GM18907 (cell line): ENCODE measurements at regions not wholly inside any gene's neighbourhood (a gene's known extent, or its start where the extent isn't known, plus 50 kb on each side); places are given as distances from the start of the nearest gene placed in this dataset.
"Not testable (repeated sequence)": the region's sequence is repeated elsewhere in the genome, so short reads cannot be mapped to it uniquely, and the experiment has no call there.

Source experiments
- ATAC-seq: cut with Tn5 transposase; IDR thresholded peaks from one replicate; pipeline ENCODE4 v1.9.1; 2021; ENCODE audit warnings: mild to moderate bottlenecking, moderate library complexity; ENCODE audit not compliant: unreplicated experiment

DNA sequence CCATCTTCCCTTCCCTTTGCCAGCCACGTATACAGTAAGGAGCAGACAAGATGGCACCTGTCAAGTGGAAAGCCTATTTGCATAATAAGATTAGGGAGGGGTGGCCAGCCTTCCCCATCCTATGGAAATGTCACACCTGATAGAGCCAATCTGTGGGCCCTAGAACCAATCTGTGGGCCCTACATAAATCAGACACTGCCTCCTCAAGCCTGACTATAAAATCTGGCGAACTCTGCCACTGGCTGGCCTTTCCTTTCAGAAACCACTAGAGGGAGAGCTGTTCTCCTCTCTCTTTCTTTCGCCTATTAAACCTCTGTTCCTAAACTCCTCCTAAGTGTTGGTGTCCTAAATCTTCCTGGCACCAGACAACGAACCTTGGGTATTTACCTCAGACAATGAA lies 231.5 kb upstream of the KLHL1 start:
- ATAC-seq = no peak

DNA sequence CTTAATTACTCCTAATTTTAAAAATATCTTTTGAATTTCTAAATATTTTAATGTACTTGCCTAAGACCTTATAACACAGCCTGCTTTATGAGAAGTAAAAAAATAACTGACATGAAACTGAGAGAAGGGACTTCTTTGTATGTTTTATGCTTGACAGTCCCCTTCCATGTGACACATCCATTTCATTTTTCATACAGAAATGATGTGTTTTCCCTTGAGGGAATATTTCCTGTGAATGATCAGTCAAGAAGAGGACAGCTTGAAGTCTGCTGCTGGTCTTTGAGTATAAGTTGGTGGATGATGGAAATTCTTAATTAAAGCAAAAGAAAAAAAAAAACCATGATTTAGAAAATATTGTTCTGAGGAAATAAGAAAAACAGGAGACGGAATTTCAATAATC lies 230.4 kb upstream of the KLHL1 start:
- ATAC-seq = no peak

DNA sequence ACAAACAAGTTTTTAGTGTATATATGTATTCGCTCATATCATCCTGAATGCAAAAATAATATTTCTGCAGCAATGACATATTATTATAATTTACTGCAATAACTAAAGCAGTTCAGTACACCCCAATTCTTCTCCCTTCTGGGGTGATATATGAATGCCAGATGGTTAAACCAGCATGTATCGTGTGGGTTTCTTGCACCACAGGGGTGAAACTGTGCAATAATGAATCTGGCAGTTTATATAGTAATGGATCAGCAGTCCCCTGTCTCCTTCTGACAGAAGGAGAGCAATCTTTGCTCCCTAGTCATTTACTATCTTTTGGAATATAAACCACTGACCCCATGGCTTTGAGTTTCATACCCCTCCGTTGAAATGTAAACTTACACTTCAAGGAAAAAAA lies 228.6 kb upstream of the KLHL1 start:
- no peak for ATAC-seq

DNA sequence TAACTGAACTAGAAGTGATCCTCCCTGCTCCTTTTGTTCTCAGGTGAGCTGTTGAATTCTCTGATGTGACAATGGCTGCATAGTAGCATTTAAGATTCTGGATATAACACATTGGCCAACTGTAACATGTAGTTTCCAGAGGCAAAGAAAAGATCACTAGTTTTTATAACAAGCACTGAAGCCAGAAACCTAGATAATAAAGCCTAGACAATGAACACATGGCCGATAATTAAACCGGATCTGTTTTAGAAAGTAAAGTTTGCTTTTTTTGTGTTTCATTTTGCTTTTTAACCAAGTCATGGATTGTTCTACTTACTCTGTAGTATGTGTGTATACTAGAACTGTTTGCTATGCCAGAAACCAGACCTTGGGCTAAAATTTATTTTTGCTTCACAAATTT lies 225.5 kb upstream of the KLHL1 start:
- ATAC-seq = no peak

DNA sequence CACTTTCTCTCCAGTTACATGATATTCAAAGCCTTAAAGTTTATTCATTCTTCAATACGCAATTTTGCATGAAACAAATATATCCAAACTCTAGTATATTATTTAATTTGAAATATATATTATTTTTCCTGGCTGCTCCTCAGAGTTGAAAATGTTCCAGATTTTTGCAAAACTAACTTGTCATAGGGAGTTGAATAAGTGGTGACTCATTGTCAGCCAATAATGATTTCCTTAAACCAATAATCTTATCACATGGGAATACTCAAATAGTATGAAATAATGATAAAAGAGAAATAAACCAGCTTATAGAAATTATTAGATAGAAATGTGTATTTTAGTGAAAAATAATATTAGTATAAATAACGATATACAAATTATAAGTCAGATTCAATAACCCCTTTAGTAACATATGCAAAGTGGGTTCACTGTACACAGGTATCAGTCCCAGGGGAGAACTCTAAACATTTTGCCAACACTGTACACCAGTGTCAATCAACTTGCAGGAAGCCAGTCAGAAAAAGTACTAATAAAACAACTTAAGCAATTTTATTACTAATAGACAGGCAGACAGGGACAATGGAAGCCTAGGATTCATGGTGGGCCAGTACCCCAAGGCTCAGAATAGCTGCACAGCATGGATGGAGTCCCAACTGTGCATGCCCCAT lies 222.6 kb upstream of the KLHL1 start:
- no peak for ATAC-seq

DNA sequence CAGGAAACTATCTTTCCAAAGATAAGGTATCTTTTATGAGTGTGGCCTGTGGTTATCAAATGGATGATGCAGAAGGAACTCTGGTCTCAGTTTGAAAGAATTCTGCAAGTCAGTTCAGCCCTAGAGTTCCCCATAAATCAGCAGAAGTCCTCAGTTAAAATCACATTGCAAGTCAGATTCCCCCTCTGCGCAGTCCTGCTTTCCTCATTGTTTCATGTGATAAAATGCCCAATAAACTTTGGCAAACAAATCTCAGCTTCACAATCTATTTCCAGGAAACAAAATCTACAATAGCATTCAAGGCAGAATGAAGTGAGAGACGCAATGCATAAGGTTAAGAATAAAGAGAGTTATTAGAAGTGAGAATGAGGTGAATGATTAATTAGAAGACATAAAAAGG lies 216.3 kb upstream of the KLHL1 start:
- no peak for ATAC-seq

DNA sequence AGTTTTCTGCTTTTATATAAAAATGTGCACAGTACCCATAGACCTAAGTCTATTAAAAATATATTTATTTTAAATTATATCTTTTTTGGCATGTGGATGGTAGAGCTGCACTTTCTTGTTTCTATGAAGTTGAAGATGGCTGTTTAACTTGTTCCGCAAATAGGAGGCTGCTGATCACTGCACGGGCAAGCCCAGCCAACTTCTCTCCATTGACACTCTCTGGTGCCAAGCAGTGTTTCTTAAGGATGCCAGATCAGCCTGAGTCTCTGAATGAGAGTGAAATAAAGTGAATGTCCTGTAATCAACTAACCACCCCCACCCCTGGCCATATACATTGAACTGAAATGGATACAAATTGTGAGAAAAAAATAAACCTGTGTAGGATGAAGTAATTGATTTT lies 202.9 kb upstream of the KLHL1 start:
- no peak for ATAC-seq

DNA sequence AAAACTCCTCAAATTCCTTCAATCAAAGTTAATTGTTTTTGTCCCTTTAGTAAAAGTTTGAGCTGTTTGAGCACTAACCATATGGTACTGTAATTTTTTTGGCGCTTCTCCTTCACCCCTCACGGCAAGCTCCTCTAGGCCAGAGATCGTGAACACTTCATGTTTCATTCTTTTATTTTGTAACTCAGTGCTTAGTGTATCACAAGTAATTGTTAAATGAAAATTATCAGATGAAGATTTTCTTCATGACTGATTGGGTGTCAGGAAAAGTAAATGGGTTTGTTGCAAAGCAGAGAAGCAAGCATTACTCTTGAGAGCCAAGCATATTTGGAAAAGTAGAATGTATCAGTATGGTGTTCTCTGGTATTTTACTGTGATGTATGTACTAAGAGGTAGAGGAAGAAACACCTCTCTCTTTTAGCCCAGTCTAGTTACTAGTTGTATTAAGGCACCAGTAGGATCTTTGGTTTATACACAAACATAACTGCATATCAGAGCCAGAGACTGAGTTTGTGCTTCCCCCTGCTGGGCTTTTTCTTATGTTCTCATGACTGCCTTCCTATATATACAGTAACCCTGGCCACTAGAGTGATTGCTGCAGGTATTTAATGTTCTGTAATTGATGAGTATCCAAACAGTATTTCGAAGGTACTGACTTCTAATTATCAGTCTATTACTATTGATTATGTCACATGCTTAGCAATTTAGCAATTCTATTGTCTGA lies 202.3 kb upstream of the KLHL1 start:
- ATAC-seq = no peak

DNA sequence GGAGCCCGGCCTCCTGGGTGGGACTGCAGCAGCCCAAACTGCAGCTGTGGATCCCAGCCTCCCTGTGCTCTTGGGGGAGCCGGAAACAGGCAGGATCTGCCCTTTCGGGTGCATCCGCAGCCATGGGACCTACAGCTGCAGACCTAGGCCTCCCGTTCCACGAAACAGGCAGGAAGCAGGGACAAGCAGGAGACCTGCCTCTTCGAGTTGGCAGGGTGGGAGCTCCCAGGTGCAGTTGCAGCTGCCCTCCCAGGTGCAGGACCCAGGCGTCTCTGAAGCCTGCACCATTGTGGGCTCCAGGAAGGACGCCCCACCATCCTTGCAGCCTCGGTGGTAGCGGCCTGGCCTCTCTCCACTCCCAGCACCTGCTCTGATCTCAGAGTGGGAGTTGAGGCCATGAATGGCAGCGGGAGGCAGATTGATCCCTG lies 189.0 kb upstream of the KLHL1 start:
- no peak for ATAC-seq

DNA sequence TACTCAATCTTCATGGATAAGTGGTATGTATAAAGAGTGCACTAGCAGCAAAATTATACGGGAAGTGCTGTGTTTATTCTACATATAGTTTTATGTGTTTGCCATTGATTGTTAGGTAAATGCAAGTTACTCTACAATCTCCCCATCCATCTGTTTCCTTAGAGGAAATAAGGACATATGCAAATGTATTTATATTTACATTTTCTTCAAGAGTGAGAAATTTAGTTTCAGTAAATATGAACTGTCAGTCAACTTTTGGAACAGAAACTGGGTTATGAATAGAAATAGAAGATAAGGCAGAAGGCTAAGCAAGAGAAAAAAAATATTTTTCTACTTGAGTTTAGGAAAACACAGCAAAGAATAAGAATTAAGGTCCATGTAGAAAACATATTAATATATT lies 176.1 kb upstream of the KLHL1 start:
- no peak for ATAC-seq

DNA sequence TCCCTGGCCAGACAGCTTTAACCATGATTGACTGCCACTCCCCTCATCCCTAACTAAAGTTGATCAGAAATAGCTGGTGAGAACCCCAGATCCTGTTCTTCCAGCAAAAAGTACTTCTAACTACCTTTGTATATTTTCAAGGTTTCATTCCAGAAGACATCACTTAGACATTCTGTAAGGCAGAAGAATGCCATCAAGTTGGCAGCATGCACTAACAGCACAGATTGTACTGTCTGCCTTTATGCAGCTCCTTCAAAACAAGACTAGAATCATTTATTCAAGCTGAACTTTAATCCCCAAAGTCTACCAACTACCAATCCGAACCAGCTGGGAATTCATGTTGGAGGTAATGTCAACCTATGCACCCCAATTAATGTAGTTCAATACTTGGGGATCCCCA lies 167.6 kb upstream of the KLHL1 start:
- ATAC-seq = no peak

DNA sequence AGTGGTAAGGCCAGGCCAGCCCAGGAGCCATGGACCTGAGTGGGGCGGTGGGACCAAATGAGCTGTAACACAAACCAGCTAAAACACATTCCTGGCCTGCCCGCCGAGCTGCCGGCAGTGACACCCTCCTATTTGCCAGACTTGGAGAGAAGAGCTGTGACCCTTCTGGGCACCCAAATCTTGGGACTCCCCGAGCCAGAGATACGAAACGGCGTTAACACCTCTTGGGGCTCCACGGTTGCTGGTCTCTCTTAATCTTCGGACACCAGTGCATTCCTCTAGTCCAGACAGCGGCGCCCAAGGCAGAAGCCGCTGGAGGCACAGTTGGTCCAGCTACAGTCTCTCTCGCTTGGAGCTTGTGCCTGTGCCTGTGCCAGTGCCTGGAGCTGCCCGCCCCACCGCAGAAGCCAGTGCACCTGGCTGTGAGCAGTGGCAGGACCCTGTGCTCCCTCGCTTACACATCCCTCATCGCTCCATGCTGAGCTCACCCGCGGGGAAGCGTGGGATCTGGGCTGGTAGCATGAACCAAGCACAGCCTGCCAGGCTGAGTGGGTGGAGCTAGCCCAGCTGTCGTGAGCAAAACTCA lies 147.2 kb upstream of the KLHL1 start:
- no peak for ATAC-seq

DNA sequence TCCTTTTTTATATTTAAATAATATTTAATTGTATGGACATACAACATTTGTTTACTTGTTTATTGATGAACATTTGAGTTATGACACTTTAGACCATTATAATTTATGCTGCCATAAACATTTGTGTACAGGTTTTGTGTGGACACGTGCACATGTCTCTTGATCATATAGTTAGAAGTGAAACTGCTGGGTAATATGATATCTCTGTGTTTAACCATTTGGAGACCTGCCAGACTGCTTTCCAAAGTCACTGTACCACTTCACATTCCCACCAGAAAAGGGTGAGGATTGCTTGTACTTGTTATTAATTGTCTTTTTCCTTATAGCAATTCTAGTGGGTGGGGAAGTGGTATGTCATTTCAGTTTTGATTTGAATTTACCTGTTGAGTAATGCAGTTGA lies 145.6 kb upstream of the KLHL1 start:
- no peak for ATAC-seq

DNA sequence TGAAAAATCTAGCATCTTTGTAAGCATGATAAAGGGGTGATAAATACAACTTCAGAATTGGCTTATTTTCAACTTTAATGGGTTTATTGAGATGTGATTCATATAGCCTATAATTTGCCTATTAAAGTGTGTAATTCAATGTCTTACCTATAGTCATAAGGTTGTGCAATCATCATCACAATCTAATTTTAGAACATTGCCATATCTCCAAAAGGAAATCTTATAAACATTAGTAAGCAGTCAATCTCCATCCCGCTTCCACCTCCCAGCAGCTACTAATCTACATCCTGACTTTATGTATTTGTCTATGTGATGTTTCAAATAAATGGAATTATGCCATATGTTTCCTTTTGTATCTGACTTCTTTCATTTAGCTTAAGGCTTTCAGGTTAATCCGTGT lies 145.2 kb upstream of the KLHL1 start:
- no peak for ATAC-seq

DNA sequence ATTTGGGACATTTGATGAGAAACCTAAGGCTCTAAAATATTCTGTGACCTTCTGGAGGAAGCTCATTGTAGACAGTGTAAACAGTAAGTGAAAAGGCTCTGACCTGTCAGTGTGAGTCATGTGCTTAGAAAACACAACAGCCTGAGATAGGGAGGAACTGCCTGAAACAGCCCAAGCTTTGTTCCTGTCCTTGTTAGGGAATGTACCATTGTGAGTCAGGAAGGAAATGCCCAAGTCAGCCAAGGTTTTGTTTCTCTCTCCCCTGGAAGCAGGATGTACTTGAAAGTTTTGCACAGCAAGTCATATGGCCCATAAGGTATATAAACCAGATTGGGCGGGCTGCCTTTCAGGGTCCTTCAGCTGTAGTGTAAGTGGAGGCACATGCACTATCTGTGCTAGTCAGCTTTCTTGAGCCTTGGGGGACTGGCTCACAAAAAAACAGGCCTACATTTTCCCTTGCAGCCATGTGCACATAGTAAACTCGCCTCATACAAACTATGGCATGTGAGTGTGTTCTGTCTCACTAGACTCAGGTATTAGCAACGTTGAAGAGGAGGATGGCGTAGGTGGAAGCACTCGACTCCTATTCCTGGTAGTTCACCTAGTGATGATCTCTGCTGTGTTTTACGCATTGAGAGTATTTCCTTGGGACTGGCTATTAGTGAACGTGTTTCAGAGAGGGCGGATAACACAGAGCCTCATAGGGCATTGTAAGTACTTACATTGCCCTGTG lies 141.2 kb upstream of the KLHL1 start:
- ATAC-seq = no peak

DNA sequence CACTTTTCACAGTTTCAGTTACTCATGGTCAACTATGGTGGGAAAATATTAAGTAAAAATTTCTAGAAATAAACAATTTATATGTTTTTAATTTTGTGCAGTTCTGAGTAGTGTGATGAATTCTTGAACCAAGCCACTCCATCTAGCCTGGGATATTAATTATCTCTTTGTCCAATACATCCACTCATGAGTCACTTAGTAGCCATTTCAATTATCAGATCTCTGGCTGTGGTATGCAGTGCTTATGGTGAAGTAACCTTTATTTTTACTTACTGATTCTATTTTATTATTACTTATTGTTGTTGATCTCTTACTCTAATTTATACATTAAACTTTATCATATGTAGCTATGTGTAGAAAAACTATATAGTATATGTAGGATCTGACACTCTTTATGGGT lies 128.9 kb upstream of the KLHL1 start:
- ATAC-seq = no peak

DNA sequence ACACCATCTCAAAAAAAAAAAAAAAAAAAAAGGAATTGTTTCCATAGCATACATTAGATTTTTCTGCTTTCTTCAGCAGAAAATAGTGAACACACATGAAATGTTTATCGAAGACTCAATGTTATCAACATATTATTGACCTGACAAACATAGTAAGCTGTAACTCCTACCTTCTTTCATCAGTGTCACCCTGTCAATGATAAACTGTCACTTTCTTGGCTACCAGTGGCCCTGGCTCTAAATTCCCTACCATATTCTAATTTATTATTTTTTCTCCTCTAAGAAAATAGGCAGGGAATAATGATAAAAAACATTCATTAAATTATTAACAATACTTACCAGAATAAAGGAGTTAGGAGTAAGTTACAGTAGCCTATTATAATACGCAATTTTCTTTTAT lies 127.3 kb upstream of the KLHL1 start:
- no peak for ATAC-seq

DNA sequence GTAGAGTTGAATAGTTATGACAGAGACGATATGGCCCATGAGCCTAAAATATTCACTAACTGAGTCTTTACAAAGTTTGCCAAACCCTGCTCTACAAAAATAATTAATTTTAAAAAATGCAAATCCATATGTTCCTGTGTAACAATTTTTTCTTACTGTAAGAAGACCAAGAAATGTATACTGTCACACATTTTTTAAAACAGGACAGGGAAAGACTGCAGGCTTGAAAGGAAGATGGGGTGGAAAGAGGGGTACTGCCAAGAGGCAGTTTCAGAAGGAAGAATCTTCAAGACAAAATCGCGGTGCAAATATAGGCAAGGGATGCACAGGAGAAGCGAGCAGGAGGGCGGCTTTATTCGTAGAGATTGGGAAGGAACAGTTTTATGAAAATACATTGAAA lies 115.7 kb upstream of the KLHL1 start:
- ATAC-seq = no peak

DNA sequence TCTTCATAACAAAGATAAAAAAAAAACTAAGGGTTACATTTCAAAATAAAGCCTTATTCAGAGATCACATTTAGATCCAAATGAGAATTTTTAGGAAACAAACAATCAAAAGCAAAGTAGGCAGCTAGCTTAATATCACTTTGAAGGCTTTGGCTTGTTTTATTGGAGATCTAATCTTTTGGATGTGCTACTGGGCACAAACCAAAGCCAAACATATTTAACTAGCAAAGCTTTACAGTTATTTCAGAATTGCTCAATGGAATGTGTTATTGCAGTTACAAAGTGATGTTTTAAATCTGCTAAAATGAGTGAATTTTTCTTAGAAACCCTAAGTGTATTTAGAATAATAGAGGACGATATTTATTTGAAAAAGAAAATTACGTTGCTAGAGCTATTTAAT lies 114.7 kb upstream of the KLHL1 start:
- no peak for ATAC-seq

DNA sequence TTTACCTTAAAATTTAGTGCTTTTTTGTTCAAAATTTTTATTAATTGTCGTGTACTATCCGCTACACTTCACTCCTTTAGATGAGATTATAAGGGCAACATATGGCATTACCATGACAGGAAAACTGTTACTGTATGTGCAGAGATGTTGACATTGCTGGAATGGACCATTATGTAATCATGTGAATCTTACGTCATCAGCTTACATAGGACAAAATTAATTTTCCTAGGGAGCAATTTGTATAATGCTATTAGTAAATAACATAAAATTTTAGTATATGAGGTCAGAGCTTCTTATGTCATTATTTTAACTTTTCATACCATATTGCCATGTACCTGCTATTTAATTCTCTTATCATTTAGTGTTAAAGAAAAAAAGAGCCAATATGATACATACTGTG lies 110.4 kb upstream of the KLHL1 start:
- no peak for ATAC-seq

DNA sequence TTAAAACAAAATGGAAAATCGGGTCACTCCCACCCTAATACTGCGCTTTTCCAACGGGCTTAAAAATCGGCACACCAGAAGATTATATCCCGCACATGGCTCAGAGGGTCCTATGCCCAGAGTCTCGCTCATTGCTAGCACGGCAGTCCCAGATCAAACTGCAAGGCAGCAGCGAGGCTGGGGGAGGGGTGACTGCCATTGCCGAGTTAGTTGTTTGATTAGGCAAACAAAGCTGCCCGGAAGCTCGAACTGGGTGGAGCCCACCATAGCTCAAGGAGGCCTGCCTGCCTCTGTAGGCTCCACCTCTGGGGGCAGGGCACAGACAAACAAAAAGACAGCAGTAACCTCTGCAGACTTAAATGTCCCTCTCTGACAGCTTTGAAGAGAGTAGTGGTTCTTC lies 100.7 kb upstream of the KLHL1 start:
- ATAC-seq = not testable (repeated sequence)

DNA sequence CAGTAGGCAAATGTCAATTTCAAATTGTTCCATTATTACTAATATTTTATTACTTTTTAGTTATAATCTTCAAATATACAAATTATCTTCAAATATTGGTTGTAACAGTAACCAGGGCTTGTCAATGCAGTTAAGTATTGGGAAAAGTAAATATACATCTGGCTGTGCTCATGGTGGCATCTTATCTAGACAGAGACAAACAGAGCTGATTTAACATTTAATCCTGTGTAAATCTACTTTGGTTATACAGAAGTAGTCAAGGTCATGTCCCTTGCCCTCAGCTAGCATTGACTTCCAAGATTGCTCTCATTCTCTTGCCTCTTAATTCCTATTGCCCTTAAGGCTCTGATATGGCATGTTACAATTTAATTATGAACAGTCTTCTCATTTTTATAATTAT lies 98.4 kb upstream of the KLHL1 start:
- ATAC-seq = no peak
